ENCODE measurements at regions not wholly inside any gene's neighbourhood (a gene's known extent, or its start where the extent isn't known, plus 50 kb on each side); places are given as distances from the start of the nearest gene placed in this dataset.

- DNase-seq: no peak
These were observed 241.4 kb upstream of the SALL3 start for GRCh38 chr18:78738076-78738690.

GRCh38 chr18:78739115-78739514 is 240.5 kb upstream of the SALL3 start:
- no peak for DNase-seq

- DNase-seq: no peak
These were observed 239.5 kb upstream of the SALL3 start for GRCh38 chr18:78739882-78740677.

GRCh38 chr18:78740876-78741275 is 238.7 kb upstream of the SALL3 start:
- no peak for DNase-seq

- DNase-seq: no peak
These were observed 238.0 kb upstream of the SALL3 start for GRCh38 chr18:78741381-78742217.

- DNase-seq: no peak
These were observed 237.3 kb upstream of the SALL3 start for GRCh38 chr18:78742218-78742745.

GRCh38 chr18:78743078-78743477 is 236.5 kb upstream of the SALL3 start:
- no peak for DNase-seq

- DNase-seq: no peak
These were observed 228.0 kb upstream of the SALL3 start for GRCh38 chr18:78751664-78752063.

- no peak for DNase-seq
These were observed 226.4 kb upstream of the SALL3 start for GRCh38 chr18:78753240-78753639.

GRCh38 chr18:78754311-78755043 is 225.1 kb upstream of the SALL3 start:
- no peak for DNase-seq

- no peak for DNase-seq
These were observed 222.6 kb upstream of the SALL3 start for GRCh38 chr18:78757014-78757413.

- DNase-seq: no peak
These were observed 221.1 kb upstream of the SALL3 start for GRCh38 chr18:78758496-78758895.

- DNase-seq: no peak
These were observed 216.9 kb upstream of the SALL3 start for GRCh38 chr18:78762753-78763152.

GRCh38 chr18:78764544-78764943 is 215.1 kb upstream of the SALL3 start:
- DNase-seq: no peak

- DNase-seq: no peak
These were observed 214.5 kb upstream of the SALL3 start for GRCh38 chr18:78765142-78765541.

- no peak for DNase-seq
These were observed 213.9 kb upstream of the SALL3 start for GRCh38 chr18:78765637-78766281.

GRCh38 chr18:78766651-78767533 is 212.7 kb upstream of the SALL3 start:
- DNase-seq: no peak

- no peak for DNase-seq
These were observed 212.0 kb upstream of the SALL3 start for GRCh38 chr18:78767648-78768071.

GRCh38 chr18:78768221-78768620 is 211.4 kb upstream of the SALL3 start:
- no peak for DNase-seq

GRCh38 chr18:78768656-78769501 is 210.7 kb upstream of the SALL3 start:
- no peak for DNase-seq
